Lower lobe of right lung (tissue), 2 donors: ENCODE measurements at regions not wholly inside any gene's neighbourhood (a gene's known extent, or its start where the extent isn't known, plus 50 kb on each side); places are given as distances from the start of the nearest gene placed in this dataset.
A peak's percentile ranks its signal among the peaks of the same experiment; 100 is the strongest.

Experiments used
- ATAC-seq, 2 donors: fragments of 200-7000 bp; cut with Tn5 transposase; one replicate each; pipeline ENCODE4 v1.9.1; 2020 to 2022; ENCODE audit warnings: mild to moderate bottlenecking in 2 of 2, moderate library complexity in 2 of 2
- DNase-seq: peaks from one replicate; pipeline ENCODE4 v3.0.0-alpha.2; 2020
- H3K27ac ChIP-seq: fragments of 200-600 bp; one replicate; pipeline ENCODE4 v1.8.0; 2022
- H3K27me3 ChIP-seq: fragments of 200-600 bp; one replicate; pipeline ENCODE4 v1.8.0; 2022; ENCODE audit warnings: low read depth
- H3K36me3 ChIP-seq: fragments of 200-600 bp; one replicate; pipeline ENCODE4 v1.8.0; 2022; ENCODE audit warnings: mild to moderate bottlenecking
- H3K4me1 ChIP-seq: fragments of 200-600 bp; one replicate; pipeline ENCODE4 v1.8.0; 2022
- H3K4me3 ChIP-seq: fragments of 200-600 bp; one replicate; pipeline ENCODE4 v1.8.0; 2022; ENCODE audit warnings: mild to moderate bottlenecking
- H3K9me3 ChIP-seq: fragments of 200-600 bp; one replicate; pipeline ENCODE4 v1.8.0; 2022
- intact Hi-C: fragments of 100-400 bp; cut with DNase I; formaldehyde crosslinking; loops from one replicate; pipeline ENCODE4 v1.11.0; 2022
- TF ChIP-seq, protein P1 (sequence below): fragments of 200-600 bp; IDR thresholded peaks from one replicate; pipeline ENCODE4 v1.8.0; 2022; ENCODE audit warnings: antibody characterized with exemption, mild to moderate bottlenecking
- donor health status: DM: no; HTN: yes; CAD: no; lungs with severe emphysema.

DNA sequence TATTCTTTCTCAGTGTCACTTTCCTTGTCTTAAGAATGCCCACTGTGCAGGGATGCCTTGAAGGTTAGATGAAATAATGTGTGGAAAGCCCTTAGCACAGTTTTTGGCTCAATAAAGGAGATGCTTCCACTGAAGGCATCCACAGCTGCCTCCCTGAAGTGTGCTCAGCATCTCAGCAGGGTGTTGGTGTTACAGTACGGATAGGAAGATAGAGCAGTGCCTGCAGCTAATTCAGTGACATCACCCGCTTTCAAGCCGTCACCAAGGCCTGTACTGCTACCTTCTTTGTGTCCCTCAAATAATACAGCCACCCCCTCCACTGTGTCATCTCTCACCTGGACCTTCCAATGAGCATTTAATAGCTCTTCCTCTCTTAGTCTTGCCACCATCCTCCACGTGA is 59.0 kb downstream of the NDUFS5 start:
- Histone ChIP-seq H3K4me3 (no peak overlapping the region), H3K27me3 (peaks cover 22% of the 10 kb centered on the region), H3K27ac (no peak overlapping the region), H3K4me1 (peaks cover 15% of the 10 kb centered on the region), H3K9me3 (no peaks in the 10 kb centered on the region), H3K36me3 (no peaks in the 10 kb centered on the region)
- intact Hi-C loops, result no loop called here
- DNase-seq (no peak), ATAC-seq (no peak)
- TF ChIP-seq, protein P1, sequence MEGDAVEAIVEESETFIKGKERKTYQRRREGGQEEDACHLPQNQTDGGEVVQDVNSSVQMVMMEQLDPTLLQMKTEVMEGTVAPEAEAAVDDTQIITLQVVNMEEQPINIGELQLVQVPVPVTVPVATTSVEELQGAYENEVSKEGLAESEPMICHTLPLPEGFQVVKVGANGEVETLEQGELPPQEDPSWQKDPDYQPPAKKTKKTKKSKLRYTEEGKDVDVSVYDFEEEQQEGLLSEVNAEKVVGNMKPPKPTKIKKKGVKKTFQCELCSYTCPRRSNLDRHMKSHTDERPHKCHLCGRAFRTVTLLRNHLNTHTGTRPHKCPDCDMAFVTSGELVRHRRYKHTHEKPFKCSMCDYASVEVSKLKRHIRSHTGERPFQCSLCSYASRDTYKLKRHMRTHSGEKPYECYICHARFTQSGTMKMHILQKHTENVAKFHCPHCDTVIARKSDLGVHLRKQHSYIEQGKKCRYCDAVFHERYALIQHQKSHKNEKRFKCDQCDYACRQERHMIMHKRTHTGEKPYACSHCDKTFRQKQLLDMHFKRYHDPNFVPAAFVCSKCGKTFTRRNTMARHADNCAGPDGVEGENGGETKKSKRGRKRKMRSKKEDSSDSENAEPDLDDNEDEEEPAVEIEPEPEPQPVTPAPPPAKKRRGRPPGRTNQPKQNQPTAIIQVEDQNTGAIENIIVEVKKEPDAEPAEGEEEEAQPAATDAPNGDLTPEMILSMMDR, result no peak

DNA sequence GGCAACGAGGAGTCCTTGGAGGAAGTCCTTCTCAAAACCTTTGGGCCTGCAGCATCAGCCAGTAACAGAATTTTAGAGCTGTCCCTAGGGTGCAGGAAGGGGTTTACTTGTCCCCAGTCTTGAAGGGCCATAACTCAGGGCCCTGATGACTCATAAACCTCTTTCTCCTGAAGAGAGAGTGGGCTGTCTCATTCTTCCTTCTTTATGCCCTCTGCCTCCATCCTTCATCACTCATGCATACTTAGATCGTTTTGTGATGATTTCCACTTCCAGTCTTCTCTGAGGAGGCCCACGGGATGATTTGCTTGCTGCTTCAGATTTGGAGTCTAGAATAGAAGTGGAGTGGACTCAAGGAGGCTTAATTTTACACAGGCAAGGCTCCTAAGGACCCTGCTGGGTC is 60.2 kb downstream of the NDUFS5 start:
- Histone ChIP-seq H3K4me3 (no peak overlapping the region), H3K27ac (no peak overlapping the region), H3K36me3 (no peaks in the 10 kb centered on the region), H3K27me3 (peaks cover 17% of the 10 kb centered on the region), H3K4me1 (peaks cover 19% of the 10 kb centered on the region), H3K9me3 (no peaks in the 10 kb centered on the region)
- DNase-seq (no peak), ATAC-seq (no peak)
- TF ChIP-seq, protein P1, result no peak
- intact Hi-C loops, result no loop called here

DNA sequence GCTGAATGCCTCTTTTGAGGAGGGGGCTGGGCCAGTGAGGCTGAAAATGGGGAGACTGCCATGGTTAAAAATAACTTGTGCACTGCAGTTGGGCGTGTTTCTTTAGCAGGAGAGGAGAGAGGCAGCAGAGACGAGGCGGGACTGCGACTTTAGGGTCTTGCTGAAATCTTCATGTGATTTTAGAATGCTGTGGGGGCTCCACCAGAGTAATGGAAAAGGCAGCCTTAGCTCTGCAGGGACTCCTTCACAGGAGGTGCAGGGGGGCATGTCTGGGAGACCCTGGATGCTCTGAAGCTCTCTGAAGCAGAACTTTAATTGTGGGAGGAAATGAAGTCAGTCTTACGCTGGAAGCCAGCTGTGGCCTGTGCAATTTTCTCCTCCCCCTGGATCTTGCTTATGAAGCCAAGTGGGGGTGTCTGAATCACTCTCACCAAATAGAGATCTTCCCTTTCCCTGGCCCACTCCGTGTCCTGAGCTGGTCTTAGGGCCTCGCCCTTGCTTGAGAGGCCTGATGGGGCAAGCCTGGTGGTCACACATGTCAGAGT is 60.8 kb downstream of the NDUFS5 start:
- H3K27me3 ChIP-seq, result peaks cover 13% of the 10 kb centered on the region
- intact Hi-C loops, result no loop called here
- H3K9me3 ChIP-seq, result no peaks in the 10 kb centered on the region
- ATAC-seq, result peak in 1 of 2 donors; percentile 5
- H3K27ac ChIP-seq, result no peak overlapping the region
- peaks cover 15% of the 10 kb centered on the region for H3K4me1 ChIP-seq
- H3K4me3 ChIP-seq, result no peak overlapping the region
- DNase-seq, result no peak
- H3K36me3 ChIP-seq, result no peaks in the 10 kb centered on the region
- TF ChIP-seq, protein P1, result no peak

DNA sequence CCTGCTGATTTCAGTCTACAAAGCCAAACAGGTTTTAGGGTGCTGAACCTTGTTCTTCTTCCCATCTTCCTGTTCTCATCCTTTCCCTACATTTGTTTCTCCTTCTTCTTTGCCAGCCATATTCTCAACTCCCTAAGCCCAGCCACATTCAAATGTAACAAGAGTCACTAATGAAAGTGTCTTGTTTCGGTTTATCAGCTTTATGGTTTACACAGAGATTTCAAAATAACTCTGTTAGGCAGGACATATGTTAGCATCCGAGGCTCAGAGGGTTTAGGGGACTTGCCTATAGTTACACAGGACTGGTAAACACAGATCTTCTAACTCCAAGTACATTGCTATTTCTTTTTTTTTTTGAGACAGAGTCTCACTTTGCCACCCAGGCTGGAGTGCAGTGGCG is 61.3 kb downstream of the NDUFS5 start:
- Histone ChIP-seq H3K27me3 (peaks cover 8% of the 10 kb centered on the region), H3K4me1 (peaks cover 12% of the 10 kb centered on the region), H3K27ac (no peak overlapping the region), H3K4me3 (no peak overlapping the region), H3K36me3 (no peaks in the 10 kb centered on the region), H3K9me3 (no peaks in the 10 kb centered on the region)
- intact Hi-C loops, result no loop called here
- DNase-seq, result no peak
- ATAC-seq, result no peak
- TF ChIP-seq, protein P1, result no peak

DNA sequence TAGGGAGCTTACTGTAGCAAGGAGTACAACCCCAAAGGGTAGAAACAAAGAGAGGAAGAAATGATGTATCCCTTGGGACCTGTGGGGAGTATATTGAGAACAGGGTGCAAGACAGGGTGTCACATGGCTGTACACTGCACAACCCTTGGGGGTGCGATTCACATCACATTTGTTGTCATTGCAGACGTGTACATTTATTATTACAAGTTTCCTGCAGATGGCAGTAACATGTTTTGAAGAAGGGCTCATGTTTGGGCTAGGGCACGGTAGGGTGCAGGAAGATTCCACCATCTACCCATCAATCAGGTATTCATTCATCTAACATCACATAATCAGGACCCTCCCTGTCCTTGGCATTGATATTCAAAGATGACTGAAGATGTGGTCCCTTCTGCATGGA is 62.5 kb downstream of the NDUFS5 start:
- no peaks in the 10 kb centered on the region for H3K27me3 ChIP-seq
- H3K4me1 ChIP-seq, result peaks cover 12% of the 10 kb centered on the region
- H3K36me3 ChIP-seq, result no peaks in the 10 kb centered on the region
- TF ChIP-seq, protein P1, result no peak
- H3K9me3 ChIP-seq, result no peaks in the 10 kb centered on the region
- H3K4me3 ChIP-seq, result no peak overlapping the region
- no peak overlapping the region for H3K27ac ChIP-seq
- ATAC-seq, result no peak
- intact Hi-C loops, result no loop called here
- DNase-seq, result no peak
